DND-41 (cell line): ENCODE measurements at regions not wholly inside any gene's neighbourhood (a gene's known extent, or its start where the extent isn't known, plus 50 kb on each side); places are given as distances from the start of the nearest gene placed in this dataset.

Experiments used
- ATAC-seq: fragments of 200-7000 bp; cut with Tn5 transposase; 3 replicates; pipeline ENCODE4 v1.9.1; 2021; ENCODE audit warnings: low read depth; ENCODE audit not compliant: insufficient read depth
- DNase-seq: peaks from one replicate; pipeline ENCODE4 v3.0.0-alpha.2; 2020
- H2AFZ ChIP-seq: 2 replicates; pipeline ENCODE4 v1.6.0; 2012; ENCODE audit warnings: low read depth, low read length
- H3K27ac ChIP-seq: 2 replicates; pipeline ENCODE4 v1.5.1; 2012; ENCODE audit warnings: low read length, inconsistent platforms
- H3K27me3 ChIP-seq: fragments of 200-600 bp; sonication (generic); 2 replicates; pipeline ENCODE4 v1.6.0; 2012; ENCODE audit warnings: low read length, mild to moderate bottlenecking, inconsistent platforms; ENCODE audit not compliant: insufficient read depth, poor library complexity
- H3K36me3 ChIP-seq: 2 replicates; pipeline ENCODE4 v1.5.1; 2012; ENCODE audit warnings: low read length, inconsistent platforms; ENCODE audit not compliant: insufficient read depth
- H3K4me1 ChIP-seq: 2 replicates; pipeline ENCODE4 v1.5.1; 2012; ENCODE audit warnings: mild to moderate bottlenecking, low read length; ENCODE audit not compliant: insufficient read depth
- H3K4me2 ChIP-seq: 2 replicates; pipeline ENCODE4 v1.6.0; 2012; ENCODE audit warnings: mild to moderate bottlenecking, moderate library complexity, low read length, inconsistent platforms; ENCODE audit not compliant: insufficient read depth
- H3K4me3 ChIP-seq, 2 experiments: fragments of 200-600 bp in 1 of 2; shearing (Covaris generic) in 1 of 2; 2 replicates each; pipeline ENCODE4 v1.5.1; 2012 to 2016; ENCODE audit warnings: inconsistent platforms in 2 of 2, low read length in 2 of 2, mild to moderate bottlenecking in 2 of 2, low read depth in 1 of 2, moderate library complexity in 1 of 2
- H3K79me2 ChIP-seq: 2 replicates; pipeline ENCODE4 v1.6.0; 2012; ENCODE audit warnings: low read length, inconsistent platforms; ENCODE audit not compliant: insufficient read depth
- H3K9ac ChIP-seq: 2 replicates; pipeline ENCODE4 v1.6.0; 2012; ENCODE audit warnings: low read depth, mild to moderate bottlenecking, inconsistent platforms, low read length, moderate library complexity
- H3K9me3 ChIP-seq: 2 replicates; pipeline ENCODE4 v1.5.1; 2012; ENCODE audit warnings: low read length, moderate library complexity, mild to moderate bottlenecking, inconsistent platforms; ENCODE audit not compliant: insufficient read depth, severe bottlenecking
- H4K20me1 ChIP-seq: 2 replicates; pipeline ENCODE4 v1.6.0; 2012; ENCODE audit warnings: low read length; ENCODE audit not compliant: insufficient read depth
- CTCF ChIP-seq: IDR thresholded peaks from 2 replicates; pipeline ENCODE4 v1.5.1; 2012; ENCODE audit warnings: borderline replicate concordance, low read length, moderate library complexity, mild to moderate bottlenecking; ENCODE audit not compliant: poor library complexity, severe bottlenecking; ENCODE audit errors: extremely low read depth
- EZH2 ChIP-seq: IDR thresholded peaks from 3 replicates; pipeline ENCODE4 v1.6.1; 2012; ENCODE audit warnings: borderline replicate concordance, low read depth, mild to moderate bottlenecking, moderate library complexity, low read length, inconsistent platforms; ENCODE audit not compliant: severe bottlenecking

GRCh38 chr4:157572284-157572683, 351.8 kb downstream of the GRIA2 start:
- Histone ChIP-seq H3K9me3 (no peaks in the 10 kb centered on the region), H3K4me3 (no peak overlapping the region), H3K79me2 (no peaks in the 10 kb centered on the region), H3K36me3 (no peaks in the 10 kb centered on the region), H3K9ac (no peak overlapping the region), H3K27me3 (no peaks in the 10 kb centered on the region), H3K4me1 (no peaks in the 10 kb centered on the region), H4K20me1 (no peaks in the 10 kb centered on the region), H2AFZ (no peak overlapping the region), H3K27ac (no peak overlapping the region), H3K4me2 (no peak overlapping the region)
- TF ChIP-seq EZH2: no peak
- TF ChIP-seq CTCF: no peak
- no peak for DNase-seq
- no peak for ATAC-seq

GRCh38 chr4:157564771-157565170, 344.2 kb downstream of the GRIA2 start:
- H3K4me1 ChIP-seq: no peaks in the 10 kb centered on the region
- no peak overlapping the region for H3K4me3 ChIP-seq
- DNase-seq: no peak
- no peak overlapping the region for H3K4me2 ChIP-seq
- H3K79me2 ChIP-seq: no peaks in the 10 kb centered on the region
- H3K9ac ChIP-seq: no peak overlapping the region
- H3K27me3 ChIP-seq: no peaks in the 10 kb centered on the region
- no peak overlapping the region for H3K27ac ChIP-seq
- no peaks in the 10 kb centered on the region for H3K9me3 ChIP-seq
- ATAC-seq: no peak
- TF ChIP-seq CTCF (no peak), EZH2 (no peak)
- no peaks in the 10 kb centered on the region for H4K20me1 ChIP-seq
- H2AFZ ChIP-seq: no peak overlapping the region
- no peaks in the 10 kb centered on the region for H3K36me3 ChIP-seq

GRCh38 chr4:157564218-157564617, 343.7 kb downstream of the GRIA2 start:
- Histone ChIP-seq H3K36me3 (no peaks in the 10 kb centered on the region), H2AFZ (no peak overlapping the region), H3K4me2 (no peak overlapping the region), H3K79me2 (no peaks in the 10 kb centered on the region), H3K9ac (no peak overlapping the region), H3K9me3 (no peaks in the 10 kb centered on the region), H3K4me3 (no peak overlapping the region), H4K20me1 (no peaks in the 10 kb centered on the region), H3K27ac (no peak overlapping the region), H3K4me1 (no peaks in the 10 kb centered on the region), H3K27me3 (no peaks in the 10 kb centered on the region)
- DNase-seq (no peak), ATAC-seq (no peak)
- no peak for TF ChIP-seq CTCF
- TF ChIP-seq EZH2: no peak

GRCh38 chr4:157558016-157558415, 337.5 kb downstream of the GRIA2 start:
- TF ChIP-seq EZH2: no peak
- no peak for TF ChIP-seq CTCF
- no peaks in the 10 kb centered on the region for H3K27me3 ChIP-seq
- H4K20me1 ChIP-seq: no peaks in the 10 kb centered on the region
- H3K9me3 ChIP-seq: no peaks in the 10 kb centered on the region
- no peaks in the 10 kb centered on the region for H3K36me3 ChIP-seq
- ATAC-seq (no peak), DNase-seq (no peak)
- no peak overlapping the region for H3K4me2 ChIP-seq
- H3K4me1 ChIP-seq: no peaks in the 10 kb centered on the region
- H3K79me2 ChIP-seq: no peaks in the 10 kb centered on the region
- H3K9ac ChIP-seq: no peak overlapping the region
- H3K4me3 ChIP-seq: no peak overlapping the region
- no peak overlapping the region for H2AFZ ChIP-seq
- H3K27ac ChIP-seq: no peak overlapping the region
